K562 (cell line): ENCODE measurements at regions not wholly inside any gene's neighbourhood (a gene's known extent, or its start where the extent isn't known, plus 50 kb on each side); places are given as distances from the start of the nearest gene placed in this dataset.
A peak's percentile ranks its signal among the peaks of the same experiment; 100 is the strongest.

Experiments used
- ATAC-seq: fragments of 200-7000 bp; cut with Tn5 transposase; 3 replicates; pipeline ENCODE4 v1.9.1; 2020; ENCODE audit warnings: moderate library complexity
- BruUV-seq: library from RNA; stranded (reverse); fragments of 400-500 nt; replicated peaks from 2 replicates; lab custom pipeline; 2021; lab: Mats Ljungman, UMichigan
- CTCF ChIA-PET: fragments of 300-600 bp; formaldehyde crosslinking; extraction: SDS; loops from one replicate; lab custom pipeline; 2021; ENCODE audit warnings: low intra/inter-chr PET ratio; lab: Yijun Ruan, JAX
- POLR2A ChIA-PET: fragments of 300-600, 350-650 bp; sonication (Branson Sonifier 250); formaldehyde crosslinking; extraction: SDS; loops from one replicate; lab custom pipeline; 2021; ENCODE audit warnings: antibody characterized with exemption, inconsistent platforms; lab: Yijun Ruan, JAX
- DNase-seq, 4 experiments: peaks; one replicate each; pipeline versions ENCODE4 v3.0.0 to v3.0.0-alpha.2; 2011 to 2018; ENCODE audit warnings: low spot score in 3 of 4, mixed read lengths in 3 of 4; ENCODE audit errors: extremely low read depth in 1 of 4
- FAIRE-seq: peaks from 2 replicates; lab custom pipeline; 2011; peaks lifted over from hg19 to GRCh38; lab: Jason Lieb, UNC
- H2AFZ ChIP-seq: 2 replicates; pipeline ENCODE4 v1.6.0; 2011; ENCODE audit warnings: low read depth, low read length, control low read depth, inconsistent platforms
- H3K27ac ChIP-seq: fragments of 200-600 bp; 3 replicates; pipeline ENCODE4 v1.8.0; 2011; ENCODE audit warnings: low read depth, mild to moderate bottlenecking, control low read depth, inconsistent platforms, low read length, moderate library complexity, mixed read lengths; ENCODE audit errors: extremely low read depth
- H3K27me3 ChIP-seq, 2 experiments: fragments of 300-600 bp in 1 of 2; 2 replicates in 1 of 2; 3 replicates in 1 of 2; pipeline versions ENCODE4 v1.6.0 to v1.8.0; 2011; ENCODE audit warnings: inconsistent platforms in 2 of 2, low read length in 2 of 2, mild to moderate bottlenecking in 1 of 2, mixed read lengths in 1 of 2, moderate library complexity in 1 of 2; ENCODE audit not compliant: control insufficient read depth in 2 of 2, insufficient read depth in 2 of 2
- H3K36me3 ChIP-seq: fragments of 300-600 bp; 3 replicates; pipeline ENCODE4 v1.8.0; 2011; ENCODE audit warnings: mild to moderate bottlenecking, low read length, inconsistent platforms; ENCODE audit not compliant: control insufficient read depth, insufficient read depth
- H3K4me1 ChIP-seq, 2 experiments: fragments of 200-600 bp in 1 of 2; replicated peaks in 1 of 2; 2 replicates in 1 of 2; 3 replicates in 1 of 2; pipeline versions ENCODE4 v1.5.1 to v1.8.0; 2011; ENCODE audit warnings: inconsistent platforms in 2 of 2, low read length in 2 of 2, mild to moderate bottlenecking in 1 of 2, mixed read lengths in 1 of 2, moderate library complexity in 1 of 2; ENCODE audit not compliant: control insufficient read depth in 2 of 2, insufficient read depth in 2 of 2
- H3K4me2 ChIP-seq: 2 replicates; pipeline ENCODE4 v1.6.1; 2011; ENCODE audit warnings: low read length, control low read depth, inconsistent platforms, mixed read lengths; ENCODE audit not compliant: insufficient read depth
- H3K4me3 ChIP-seq: fragments of 200-600 bp; sonication (generic), shearing (Covaris generic); 2 replicates; pipeline ENCODE4 v1.5.1; 2016; ENCODE audit warnings: control low read depth, inconsistent platforms
- H3K79me2 ChIP-seq: fragments of 200-600 bp; 3 replicates; pipeline ENCODE4 v1.8.0; 2011; ENCODE audit warnings: low read length, inconsistent platforms; ENCODE audit not compliant: control insufficient read depth, insufficient read depth
- H3K9ac ChIP-seq, 2 experiments: 2 replicates each; pipeline versions ENCODE4 v1.6.0 to v1.6.1; 2011; ENCODE audit warnings: low read depth in 2 of 2, low read length in 2 of 2, control low read depth in 1 of 2, inconsistent platforms in 1 of 2, mild to moderate bottlenecking in 1 of 2, mixed read lengths in 1 of 2; ENCODE audit not compliant: insufficient read depth in 1 of 2
- H3K9me1 ChIP-seq: one replicate; pipeline ENCODE4 v1.6.0; 2011; ENCODE audit warnings: inconsistent platforms, mild to moderate bottlenecking, low read length, moderate library complexity; ENCODE audit not compliant: control insufficient read depth, insufficient read depth
- H3K9me3 ChIP-seq: replicated peaks from 2 replicates; pipeline ENCODE4 v1.5.1; 2011; ENCODE audit warnings: low read depth, low read length, inconsistent platforms; ENCODE audit not compliant: control insufficient read depth, insufficient read depth
- H4K20me1 ChIP-seq: replicated peaks from 2 replicates; pipeline ENCODE4 v1.6.1; 2011; ENCODE audit warnings: low read length, inconsistent platforms, mixed read lengths; ENCODE audit not compliant: control insufficient read depth, insufficient read depth
- ATF7 ChIP-seq: fragments of 450-650 bp; IDR thresholded peaks from 2 replicates; pipeline ENCODE4 v1.7.1; 2014; ENCODE audit warnings: mild to moderate bottlenecking, moderate library complexity
- CBFA2T2 ChIP-seq: fragments of 450-650 bp; conservative IDR thresholded peaks from 2 replicates; pipeline ENCODE4 v1.6.1; 2017; ENCODE audit warnings: mild to moderate bottlenecking
- CBFA2T3 ChIP-seq: fragments of 450-650 bp; IDR thresholded peaks from 2 replicates; pipeline ENCODE4 v1.6.1; 2017
- CCNT2 ChIP-seq: IDR thresholded peaks from 2 replicates; pipeline ENCODE4 v1.6.1; 2011; ENCODE audit warnings: borderline replicate concordance, low read depth, mild to moderate bottlenecking, moderate library complexity, mixed read lengths, low read length; ENCODE audit not compliant: insufficient read length; ENCODE audit errors: extremely low read depth
- CXXC5 ChIP-seq: fragments of 250-450 bp; sonication (Bioruptor Pico); IDR thresholded peaks from 2 replicates; pipeline ENCODE4 v1.8.0; 2022; ENCODE audit warnings: inconsistent platforms, mild to moderate bottlenecking, moderate library complexity
- DPF2 ChIP-seq: fragments of 450-650 bp; IDR thresholded peaks from 2 replicates; pipeline ENCODE4 v1.6.1; 2016
- EP300 ChIP-seq: IDR thresholded peaks from 2 replicates; pipeline ENCODE4 v1.6.1; 2012; ENCODE audit warnings: low read length, improper control_type of control experiment
- MAZ ChIP-seq, 2 experiments: fragments of 450-650 bp in 1 of 2; sonication (generic) in 1 of 2; formaldehyde crosslinking; IDR thresholded peaks in 1 of 2; conservative IDR thresholded peaks in 1 of 2; 2 replicates each; pipeline versions ENCODE4 v1.4.0 to v1.5.0; 2020; ENCODE audit warnings: mild to moderate bottlenecking in 1 of 2, missing genetic modification reagents in 1 of 2
- MEF2A ChIP-seq: IDR thresholded peaks from 2 replicates; pipeline ENCODE4 v1.6.1; 2011; ENCODE audit warnings: low read depth, mild to moderate bottlenecking, low read length, moderate library complexity; ENCODE audit not compliant: control insufficient read depth
- MTA2 ChIP-seq: fragments of 450-650 bp; IDR thresholded peaks from 2 replicates; pipeline ENCODE4 v1.6.1; 2016; ENCODE audit warnings: low read depth
- NCOR1 ChIP-seq: fragments of 450-650 bp; IDR thresholded peaks from 2 replicates; pipeline ENCODE4 v1.6.1; 2016; ENCODE audit warnings: mild to moderate bottlenecking, moderate library complexity
- PRDM10 ChIP-seq: fragments of 450-650 bp; IDR thresholded peaks from 2 replicates; pipeline ENCODE4 v1.6.1; 2018; ENCODE audit not compliant: partially characterized antibody
- RCOR1 ChIP-seq, 2 experiments: IDR thresholded peaks; 2 replicates each; pipeline ENCODE4 v1.6.1; 2012; ENCODE audit warnings: low read depth in 2 of 2, low read length in 2 of 2, borderline replicate concordance in 1 of 2, improper control_type of control experiment in 1 of 2
- STAT5A ChIP-seq: IDR thresholded peaks from 2 replicates; pipeline ENCODE4 v1.6.1; 2012; ENCODE audit warnings: low read length, inconsistent platforms, borderline replicate concordance
- TAL1 ChIP-seq: fragments of 450-650 bp; IDR thresholded peaks from 2 replicates; pipeline ENCODE4 v1.6.1; 2016; ENCODE audit warnings: mild to moderate bottlenecking
- TRIM24 ChIP-seq, 2 experiments: fragments of 450-650 bp; IDR thresholded peaks; 2 replicates each; pipeline ENCODE4 v1.6.1; 2016
- ZBTB26 ChIP-seq: fragments of 450-650 bp; formaldehyde crosslinking; IDR thresholded peaks from 2 replicates; pipeline ENCODE4 v1.4.0; 2022; ENCODE audit warnings: missing genetic modification characterization
- ZNF766 ChIP-seq: fragments of 200-800 bp; sonication (Bioruptor generic); conservative IDR thresholded peaks from 2 replicates; pipeline ENCODE4 v1.6.1; 2016; ENCODE audit warnings: missing genetic modification characterization, missing compliant biosample characterization
- ZNF780A ChIP-seq: fragments of 250-450 bp; sonication (Bioruptor Pico); IDR thresholded peaks from 2 replicates; pipeline ENCODE4 v1.5.0; 2021; ENCODE audit warnings: mild to moderate bottlenecking
- WGBS: fragments of 100-300 bp; shearing (Covaris generic); methylation state at CpG from one replicate; pipeline ENCODE4 v1.1.6; 2016; ENCODE audit warnings: low coverage, mixed read lengths; ENCODE audit not compliant: insufficient coverage; ENCODE audit errors: missing lambda C conversion rate; 5-methylcytosine and 5-hydroxymethylcytosine counted together
- in situ Hi-C: fragments of 300-500 bp; cut with MboI; formaldehyde crosslinking; loops from 4 replicates; pipeline ENCODE4 v1.15.0; 2018; ENCODE audit warnings: inconsistent platforms, mixed read lengths
- intact Hi-C: fragments of 100-400 bp; cut with micrococcal nuclease; formaldehyde crosslinking; loops from 2 replicates; pipeline ENCODE4 v1.14.2; 2022

GRCh38 chr3:31114929-31115283, 220.4 kb upstream of the GADL1 start:
- H3K4me3 ChIP-seq = no peak overlapping the region
- DNase-seq (peak in 2 of 4 experiments; percentile 17 to 75), ATAC-seq (peak; percentile 86), FAIRE-seq (peak; percentile 74)
- no peaks in the 10 kb centered on the region for H3K36me3 ChIP-seq
- in situ Hi-C loops = no loop called here
- H2AFZ ChIP-seq = no peak overlapping the region
- ChIA-PET POLR2A (interaction anchor here (0.7 to 1.6 kb wide), 4 partner anchors 14 to 785 kb away, joined by 3 to 5 read pairs (median 4); no protein-coding TSS in a partner anchor), CTCF (no interaction called here)
- no peaks in the 10 kb centered on the region for H3K79me2 ChIP-seq
- no peak overlapping the region for H3K4me2 ChIP-seq
- intact Hi-C loops = no loop called here
- peak overlapping the region; percentile 61 for H3K27ac ChIP-seq
- H3K9ac ChIP-seq = no peak overlapping the region; a peak in 1 of 4 replicates
- H3K4me1 ChIP-seq = 0 out of 5 replicates have a peak, but pooled peaks cover 0 to 4% of the 10 kb centered on the region in 2 experiments
- no peaks in the 10 kb centered on the region for H4K20me1 ChIP-seq
- WGBS = 0% methylated on average over 1 of the region's 1 CpG
- no TSS peak for BruUV-seq
- H3K9me1 ChIP-seq = no peaks in the 10 kb centered on the region
- H3K27me3 ChIP-seq = no peaks in the 10 kb centered on the region
- no peaks in the 10 kb centered on the region for H3K9me3 ChIP-seq
- TF ChIP-seq MAZ (CRISPR knock-in tag; conservative IDR thresholded peaks at IDR 0.05 in 1 of 2, IDR thresholded peaks at IDR 0.05 in 1 of 2) (peak in 1 of 2 experiments; percentile 48; a peak in 1 of 4 replicates), ZNF766 (CRISPR knock-in tag) (peak; percentile 60), ZNF780A (CRISPR knock-in tag) (no peak), DPF2 (peak; percentile 68), CXXC5 (CRISPR knock-in tag) (peak; percentile 55; the same call in 1 of the 2 replicates), PRDM10 (peak; percentile 30), STAT5A (0 out of 2 replicates have a peak, but pooled peaks have one; percentile 12), NCOR1 (peak; percentile 57), EP300 (peak; percentile 69), RCOR1 (IDR thresholded peaks at IDR 0.05; ENCODE audit: borderline replicate concordance in 1 of 2, low read depth in 2 of 2, low read length in 2 of 2) (no peak), CBFA2T3 (peak; percentile 86), TRIM24 (IDR thresholded peaks at IDR 0.05) (peak in 1 of 2 experiments; percentile 51; a peak in 1 of 4 replicates), MTA2 (peak; percentile 24; the same call in 1 of the 2 replicates), CBFA2T2 (peak; percentile 76), CCNT2 (peak; percentile 29), MEF2A (0 out of 2 replicates have a peak, but pooled peaks have one; percentile 43), ATF7 (peak; percentile 60; the same call in 1 of the 2 replicates), TAL1 (peak; percentile 60), ZBTB26 (CRISPR knock-in tag) (no peak)
